NOMO-1 treated with dmso at 0.1 percent for 144 hours (cell line): ENCODE measurements at regions not wholly inside any gene's neighbourhood (a gene's known extent, or its start where the extent isn't known, plus 50 kb on each side); places are given as distances from the start of the nearest gene placed in this dataset.

ENCODE experiments used
- DNase-seq: peaks from one replicate; lab custom pipeline; 2025; ENCODE audit not compliant: unreplicated experiment; lab: John Stamatoyannopoulos, UW

DNA sequence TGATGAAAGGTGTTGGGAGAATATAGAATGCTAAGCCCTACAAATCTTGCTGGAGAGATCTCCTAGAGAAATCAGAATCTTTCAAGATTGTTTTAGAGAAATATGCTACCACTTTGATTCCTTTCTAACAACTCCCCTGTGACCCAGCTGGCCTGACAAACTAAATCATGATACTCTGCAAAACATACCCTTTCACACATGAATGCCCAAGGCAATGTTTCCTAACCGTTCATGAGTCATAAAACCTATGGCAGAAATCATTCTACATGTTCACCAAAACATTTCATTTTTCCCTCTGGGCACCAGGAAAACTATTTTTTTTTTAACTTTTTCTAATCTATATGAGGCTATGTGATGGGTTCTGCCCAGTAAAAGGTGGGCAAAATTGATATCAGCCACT, 77.8 kb upstream of the SETBP1 start:
- no peak for DNase-seq

DNA sequence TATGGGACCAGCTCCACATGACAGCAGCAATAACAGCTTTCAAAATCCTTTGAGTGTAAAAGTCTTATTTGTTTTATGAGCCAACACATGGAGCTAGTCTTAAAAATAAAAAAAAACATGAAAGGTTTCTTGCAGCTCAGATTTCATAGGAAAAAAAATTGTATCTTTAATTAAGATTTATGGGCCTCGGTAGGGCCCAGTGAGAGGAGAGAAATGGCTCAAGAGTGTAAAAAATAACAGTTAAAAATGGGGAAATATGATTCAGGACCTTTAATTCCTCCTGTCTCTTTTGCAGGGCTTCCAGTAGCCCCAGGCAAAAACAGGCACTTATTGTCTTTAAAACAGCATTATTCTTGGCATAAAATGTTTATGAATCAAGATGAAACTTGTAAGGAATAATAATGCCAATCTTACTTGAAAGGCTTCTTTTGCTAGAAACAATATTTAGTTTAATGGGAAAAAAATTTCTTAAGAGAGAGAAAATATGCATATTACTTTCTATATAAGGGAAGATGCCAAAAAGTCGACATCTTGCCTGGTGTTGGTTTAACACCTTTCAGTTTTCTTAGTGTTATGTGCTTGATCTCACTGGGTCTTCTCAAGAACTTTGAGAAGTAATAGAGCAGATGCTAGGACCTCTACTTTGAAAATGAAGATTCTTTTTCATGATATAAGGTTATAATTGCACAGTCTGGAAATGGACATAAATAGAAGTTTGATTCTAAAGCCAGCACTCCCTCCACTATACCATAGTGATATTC, 71.3 kb upstream of the SETBP1 start:
- no peak for DNase-seq

DNA sequence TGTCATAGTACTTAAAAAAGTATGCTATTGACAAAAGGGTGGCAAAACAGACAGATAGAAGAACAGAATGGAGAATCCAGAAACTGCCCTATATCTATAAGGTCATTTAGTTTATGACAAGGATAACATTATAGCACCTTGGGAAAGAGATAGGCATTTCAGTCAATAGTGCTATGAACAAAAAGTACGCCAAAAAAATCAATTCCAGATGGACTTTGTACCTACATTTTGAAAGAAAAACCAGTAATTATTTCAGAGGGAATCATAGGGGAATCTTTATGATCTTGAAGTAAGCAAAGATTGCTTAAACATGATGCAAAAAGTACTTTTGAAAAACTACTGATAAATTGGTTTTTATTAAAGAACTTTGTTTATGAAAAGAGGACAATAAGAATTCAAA, 59.9 kb upstream of the SETBP1 start:
- DNase-seq: no peak

DNA sequence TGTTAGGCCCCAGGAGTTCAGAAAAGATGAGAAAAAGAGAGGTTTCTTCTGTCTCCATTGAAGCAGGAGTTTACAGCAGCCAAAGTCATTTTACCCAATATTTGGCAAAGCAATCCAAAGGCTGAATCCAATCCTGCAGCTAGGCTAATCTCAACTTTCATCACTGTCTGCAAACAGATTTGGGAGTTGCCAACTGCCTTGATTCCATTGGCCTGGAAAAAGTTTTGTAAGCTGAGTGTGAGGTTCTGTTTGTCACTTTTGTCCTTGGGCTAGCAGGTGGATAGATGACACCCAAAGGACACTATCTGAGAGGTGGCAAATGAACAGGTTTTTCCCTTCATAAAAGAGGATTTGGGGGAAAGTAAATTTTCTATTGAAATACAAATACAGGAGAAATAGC, 56.6 kb upstream of the SETBP1 start:
- DNase-seq: no peak

DNA sequence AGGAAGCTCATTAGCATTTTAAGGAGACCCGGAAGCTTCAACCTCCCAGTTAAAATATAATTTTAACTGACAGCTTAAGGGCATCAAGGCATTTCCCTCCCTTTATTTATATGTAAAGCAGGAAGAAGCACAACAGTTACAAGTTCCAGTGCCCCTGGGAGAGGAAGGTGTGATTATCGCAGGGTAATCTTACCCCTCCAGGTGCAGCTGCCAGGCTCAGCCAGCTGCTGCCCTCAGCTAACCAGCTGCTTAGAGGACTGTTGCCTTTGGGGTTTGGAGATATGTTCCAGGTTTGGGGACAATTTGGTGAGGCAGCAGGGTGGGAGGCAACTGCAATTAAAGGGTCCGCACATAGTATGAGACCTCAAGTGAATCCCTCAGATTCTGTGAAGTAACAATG, 55.3 kb upstream of the SETBP1 start:
- no peak for DNase-seq

DNA sequence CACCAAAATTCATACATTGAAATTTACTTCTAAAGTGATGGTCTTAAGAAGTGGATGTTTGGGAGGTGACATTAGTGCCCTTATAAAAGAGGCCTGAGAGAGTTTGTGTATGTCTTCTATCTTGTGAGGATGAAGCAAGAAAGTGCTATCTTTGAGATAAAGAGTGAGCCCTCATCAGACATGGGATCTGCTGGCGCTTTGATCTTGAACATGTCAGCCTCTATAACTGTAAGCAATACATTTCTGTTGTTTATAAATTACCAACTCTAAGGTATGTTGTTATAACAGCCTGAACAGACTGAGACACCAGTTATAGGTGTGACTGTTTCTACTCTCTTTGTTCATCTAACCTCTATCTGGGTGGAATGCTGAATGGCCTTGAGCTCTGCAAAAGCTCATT, 54.5 kb upstream of the SETBP1 start:
- DNase-seq: no peak

DNA sequence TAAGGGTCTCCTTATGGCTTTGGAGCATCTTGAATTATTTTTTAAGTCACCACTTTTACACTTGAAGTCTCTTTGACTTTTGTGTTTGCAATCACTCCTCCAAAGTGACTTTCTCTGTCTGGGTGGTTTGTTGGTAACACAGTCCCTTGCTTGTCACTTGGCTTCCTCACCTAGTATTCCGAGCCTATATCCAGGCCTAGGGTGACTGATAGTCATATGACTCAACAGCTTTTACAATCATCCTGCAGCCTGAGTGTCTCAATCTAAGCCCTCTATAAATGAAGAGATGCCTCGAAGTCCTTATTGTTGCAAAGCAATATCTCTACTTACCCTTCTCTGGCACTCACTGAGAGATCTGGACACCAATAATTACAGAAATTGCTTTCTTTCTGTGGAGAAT, 53.9 kb upstream of the SETBP1 start:
- no peak for DNase-seq

DNA sequence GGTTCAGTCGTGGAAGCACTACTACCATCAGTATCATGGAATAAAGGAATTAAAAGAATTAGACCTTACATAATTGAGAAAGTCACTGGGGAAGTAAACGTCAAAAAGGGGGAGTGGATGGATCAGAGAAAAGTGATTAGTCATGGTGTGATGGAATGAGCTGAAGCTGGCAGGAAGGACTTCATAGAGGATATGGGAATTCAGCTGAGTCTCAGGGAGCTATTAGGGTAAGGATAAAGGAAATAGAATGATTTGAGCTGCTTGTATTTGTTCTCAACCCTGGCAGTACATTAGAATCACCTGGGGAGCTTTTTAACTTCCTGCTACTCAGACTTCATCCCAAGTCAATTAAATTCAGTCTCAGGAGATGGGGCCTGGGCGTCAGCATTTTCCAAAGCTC, 53.4 kb upstream of the SETBP1 start:
- no peak for DNase-seq

DNA sequence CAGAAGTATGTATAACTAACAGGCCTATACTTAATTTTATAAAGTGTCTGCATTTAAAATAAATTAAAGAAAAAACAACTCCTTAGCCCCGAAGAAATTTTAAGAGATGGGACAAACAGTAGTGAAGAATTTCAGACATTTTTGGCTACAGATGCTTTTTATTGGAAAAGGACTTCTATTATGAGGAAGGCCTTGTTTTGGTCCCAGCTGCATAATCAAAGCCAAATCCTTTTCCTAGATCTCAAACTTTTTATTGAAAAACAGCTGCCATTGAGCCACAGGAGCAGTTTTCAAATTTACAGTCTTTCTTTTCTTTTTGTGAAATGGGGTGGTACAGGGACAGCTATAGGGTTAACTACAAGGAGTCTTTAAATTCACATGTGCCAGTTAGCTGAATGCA, 51.3 kb upstream of the SETBP1 start:
- DNase-seq: no peak

DNA sequence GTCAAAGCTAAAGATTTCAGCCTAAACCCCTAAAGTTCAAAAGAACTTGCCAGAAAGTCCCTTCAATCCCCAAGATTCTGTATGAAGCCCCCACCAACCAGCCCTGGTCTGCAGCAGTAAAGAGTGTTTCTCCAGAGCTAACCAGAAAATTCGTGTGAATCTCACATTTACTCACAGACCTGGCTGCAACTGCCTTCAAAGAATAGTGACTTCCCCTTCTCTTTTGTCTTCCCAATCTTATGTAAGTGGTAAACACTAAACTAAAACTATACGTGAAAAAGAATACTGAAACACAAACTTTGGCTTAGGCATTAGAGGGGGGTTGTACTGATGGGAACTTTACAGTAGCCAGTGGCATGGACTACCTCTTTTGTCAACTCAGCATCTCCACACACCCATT, 50.6 kb upstream of the SETBP1 start:
- DNase-seq: no peak
